ENCODE measurements at regions not wholly inside any gene's neighbourhood (a gene's known extent, or its start where the extent isn't known, plus 50 kb on each side); places are given as distances from the start of the nearest gene placed in this dataset.
"Not testable (repeated sequence)": the region's sequence is repeated elsewhere in the genome, so short reads cannot be mapped to it uniquely, and the experiment has no call there.

DNA sequence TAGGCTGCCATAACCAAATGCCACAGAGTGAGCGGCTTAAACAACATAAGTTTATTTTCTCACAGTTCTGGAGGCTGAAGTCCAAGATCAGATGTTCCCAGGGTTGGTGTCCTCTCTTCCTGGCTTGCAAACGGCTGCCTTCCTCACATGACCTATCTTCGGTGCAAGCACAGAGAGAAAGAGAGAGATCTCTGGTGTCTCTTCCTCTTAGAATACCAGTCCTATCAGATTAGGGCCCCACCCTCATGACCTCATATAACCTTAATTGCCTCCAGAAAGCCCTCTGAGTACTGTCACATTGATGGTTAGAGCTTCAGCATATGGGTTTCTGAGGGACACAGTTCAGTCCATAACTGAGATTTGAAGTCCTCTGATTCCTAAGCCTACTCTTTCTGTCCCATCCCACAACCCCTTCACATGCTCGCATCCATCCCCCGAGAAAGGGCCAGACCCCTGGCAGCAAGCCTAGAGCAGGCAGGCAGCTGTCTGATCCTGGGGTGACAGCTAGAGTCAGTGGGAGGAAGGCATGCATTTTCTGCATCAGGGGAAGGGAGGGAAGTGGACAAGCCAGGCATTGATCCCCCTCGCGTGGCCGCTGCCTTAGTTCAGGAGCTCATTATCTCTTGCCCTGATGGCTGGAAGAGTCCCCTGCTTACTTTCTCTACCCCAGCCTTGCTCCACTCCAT, 114.1 kb downstream of the FAR1 start:
- no peak for DNase-seq (ENCODE audit: low read depth in 3 of 3)

GRCh38 chr11:13784441-13784840, 116.0 kb downstream of the FAR1 start:
- no peak for DNase-seq (ENCODE audit: low read depth in 3 of 3)

DNA sequence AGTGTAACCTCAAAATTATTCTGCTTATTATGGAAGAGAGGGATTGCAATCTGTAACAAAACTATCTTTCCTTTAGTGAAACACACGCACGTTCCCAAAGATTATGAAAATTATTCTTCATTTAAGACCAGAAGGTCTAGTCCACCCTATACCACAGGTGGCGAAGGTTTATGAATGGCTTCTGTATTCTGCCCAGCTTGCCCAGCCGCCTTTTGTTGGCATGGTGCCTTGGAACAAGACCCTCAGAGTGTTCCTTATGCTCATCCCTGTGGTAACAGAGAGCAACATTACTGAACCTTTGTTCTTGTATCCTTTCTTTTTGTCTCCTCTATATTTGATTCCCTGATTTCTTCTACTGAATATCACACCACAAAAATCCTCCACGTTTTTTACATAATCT, 116.4 kb downstream of the FAR1 start:
- DNase-seq (ENCODE audit: low read depth in 3 of 3) = no peak

GRCh38 chr11:13786688-13787087, 118.2 kb downstream of the FAR1 start:
- DNase-seq (ENCODE audit: low read depth in 3 of 3) = no peak

DNA sequence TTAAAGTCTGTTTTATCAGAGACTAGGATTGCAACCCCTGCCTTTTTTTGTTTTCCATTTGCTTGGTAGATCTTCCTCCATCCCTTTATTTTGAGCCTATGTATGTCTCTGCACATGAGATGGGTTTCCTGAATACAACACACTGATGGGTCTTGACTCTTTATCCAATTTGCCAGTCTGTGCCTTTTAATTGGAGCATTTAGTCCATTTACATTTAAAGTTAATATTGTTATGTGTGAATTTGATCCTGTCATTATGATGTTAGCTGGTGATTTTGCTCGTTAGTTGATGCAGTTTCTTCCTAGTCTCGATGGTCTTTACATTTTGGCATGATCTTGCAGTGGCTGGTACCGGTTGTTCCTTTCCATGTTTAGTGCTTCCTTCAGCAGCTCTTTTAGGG, 129.1 kb downstream of the FAR1 start:
- DNase-seq (ENCODE audit: low read depth in 3 of 3) = not testable (repeated sequence)

DNA sequence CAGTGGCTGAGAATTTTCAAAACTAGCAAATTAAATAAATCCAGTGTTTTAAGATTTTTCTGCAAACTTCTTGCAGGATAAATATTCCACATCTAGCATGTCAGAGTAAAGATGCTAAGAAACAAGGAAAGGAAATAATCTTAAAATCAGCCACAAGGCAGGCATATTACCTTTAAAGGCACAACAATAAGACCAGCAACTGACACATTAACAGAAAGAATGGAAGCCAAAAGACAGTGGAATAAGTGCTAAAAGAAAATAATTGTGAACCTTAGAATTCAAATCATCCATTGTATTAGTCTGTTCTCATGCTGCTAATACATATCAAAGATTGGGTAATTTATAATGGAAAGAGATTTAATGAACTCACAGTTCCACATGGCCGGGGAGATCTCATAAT, 132.4 kb downstream of the FAR1 start:
- DNase-seq (ENCODE audit: low read depth in 3 of 3) = no peak

- DNase-seq (ENCODE audit: low read depth in 3 of 3) = no peak
Measured at GRCh38 chr11:13818325-13818724, 144.2 kb upstream of the SPON1 start.

GRCh38 chr11:13826505-13827278, 135.8 kb upstream of the SPON1 start:
- no peak for DNase-seq (ENCODE audit: low read depth in 3 of 3)

DNA sequence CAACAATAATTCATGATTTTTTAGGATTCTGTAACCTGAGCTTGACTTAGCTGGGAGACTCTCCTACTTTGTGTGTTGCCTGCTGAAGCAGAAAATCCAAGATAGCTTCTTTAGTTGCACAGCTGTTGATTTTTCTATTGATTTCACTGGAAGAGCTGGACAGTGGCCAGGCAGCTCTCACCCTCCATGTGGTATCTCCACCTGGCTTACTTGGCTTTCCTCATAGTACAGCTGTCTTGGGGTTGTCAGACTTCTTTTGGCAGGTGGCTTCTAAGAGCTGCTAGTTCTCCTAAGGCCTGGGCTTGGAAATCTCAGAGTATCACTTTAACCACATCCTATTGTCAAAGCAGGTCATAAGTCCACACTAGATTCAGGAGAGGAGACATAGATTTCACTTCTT, 130.8 kb upstream of the SPON1 start:
- no peak for DNase-seq (ENCODE audit: low read depth in 3 of 3)

DNA sequence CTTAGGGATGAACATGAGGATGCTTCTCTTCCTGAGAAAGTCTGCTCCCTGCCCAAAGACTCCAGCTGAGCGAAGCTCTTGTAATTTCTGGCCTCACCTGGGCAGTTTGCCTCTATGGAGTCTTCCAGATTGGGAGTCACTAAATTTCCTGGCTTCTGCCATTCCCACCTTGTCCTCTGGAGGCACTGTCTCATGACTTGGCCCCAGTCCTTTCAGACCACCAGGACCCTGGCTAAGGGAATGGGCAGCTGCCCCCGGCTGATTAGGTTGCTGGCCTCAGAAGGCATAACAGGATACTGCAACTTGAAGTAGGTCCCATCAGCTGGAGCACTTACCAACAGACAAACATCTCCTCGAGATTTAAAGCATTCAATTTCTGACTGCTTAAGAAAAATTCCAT, 128.1 kb upstream of the SPON1 start:
- no peak for DNase-seq (ENCODE audit: low read depth in 3 of 3)

DNA sequence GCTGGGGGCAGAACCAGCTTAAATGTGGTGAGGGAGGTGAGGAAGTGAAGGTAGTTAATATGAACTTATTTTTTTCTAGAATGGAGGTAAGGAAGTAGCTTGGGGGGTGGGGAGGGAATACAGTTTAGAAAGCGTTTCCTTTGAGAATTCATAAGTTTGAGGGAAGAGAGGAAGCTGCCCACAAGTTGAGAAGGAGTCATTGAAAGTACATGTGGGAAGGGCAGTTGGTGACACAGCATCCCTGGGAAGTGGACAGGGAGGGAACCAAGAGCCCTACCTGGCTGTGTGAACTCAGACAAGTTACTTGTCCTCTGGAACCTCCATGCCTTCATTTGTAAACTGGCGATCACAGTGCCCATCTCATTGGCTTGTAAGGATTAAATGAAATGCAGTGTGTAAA, 125.9 kb upstream of the SPON1 start:
- no peak for DNase-seq (ENCODE audit: low read depth in 3 of 3)

DNA sequence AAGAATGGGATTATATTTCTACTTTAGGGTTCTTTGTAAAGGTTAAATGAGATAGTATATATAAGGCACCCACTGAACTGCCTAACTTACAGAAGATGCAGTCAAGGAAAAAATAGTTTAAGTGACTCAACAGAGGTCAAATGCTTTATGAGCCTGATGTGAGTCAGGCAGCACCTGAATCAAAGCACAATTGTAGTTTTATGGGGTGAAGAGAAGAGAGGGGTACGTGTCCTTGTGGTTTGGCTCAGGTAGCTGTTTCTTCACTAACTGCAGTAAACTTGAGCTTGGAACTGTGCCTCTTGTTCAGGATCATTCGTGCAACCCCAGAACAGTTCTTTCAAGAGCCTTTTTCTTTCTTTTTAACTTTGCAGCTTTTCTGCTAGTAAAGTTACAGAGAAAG, 125.2 kb upstream of the SPON1 start:
- DNase-seq (ENCODE audit: low read depth in 3 of 3) = no peak

GRCh38 chr11:13841393-13841792, 121.1 kb upstream of the SPON1 start:
- no peak for DNase-seq (ENCODE audit: low read depth in 3 of 3)

DNA sequence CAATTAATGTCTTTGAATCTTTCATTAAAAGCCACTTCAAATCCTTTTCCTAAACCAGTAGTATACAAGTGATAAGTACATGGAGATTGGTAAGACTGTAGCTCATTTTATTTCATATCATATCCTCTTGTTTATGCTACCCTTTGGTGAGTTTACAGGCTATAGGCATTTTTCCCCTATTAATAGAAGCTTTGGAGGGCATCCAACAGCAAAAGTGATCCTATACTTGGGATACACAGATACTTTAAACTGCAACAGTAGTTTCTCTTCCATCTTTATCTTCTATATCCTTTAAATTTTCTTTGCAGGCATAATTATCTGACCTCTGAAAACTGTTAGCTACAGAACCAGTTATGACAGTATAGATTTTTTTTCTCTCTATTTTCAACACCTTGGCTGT, 114.5 kb upstream of the SPON1 start:
- no peak for DNase-seq (ENCODE audit: low read depth in 3 of 3)

DNA sequence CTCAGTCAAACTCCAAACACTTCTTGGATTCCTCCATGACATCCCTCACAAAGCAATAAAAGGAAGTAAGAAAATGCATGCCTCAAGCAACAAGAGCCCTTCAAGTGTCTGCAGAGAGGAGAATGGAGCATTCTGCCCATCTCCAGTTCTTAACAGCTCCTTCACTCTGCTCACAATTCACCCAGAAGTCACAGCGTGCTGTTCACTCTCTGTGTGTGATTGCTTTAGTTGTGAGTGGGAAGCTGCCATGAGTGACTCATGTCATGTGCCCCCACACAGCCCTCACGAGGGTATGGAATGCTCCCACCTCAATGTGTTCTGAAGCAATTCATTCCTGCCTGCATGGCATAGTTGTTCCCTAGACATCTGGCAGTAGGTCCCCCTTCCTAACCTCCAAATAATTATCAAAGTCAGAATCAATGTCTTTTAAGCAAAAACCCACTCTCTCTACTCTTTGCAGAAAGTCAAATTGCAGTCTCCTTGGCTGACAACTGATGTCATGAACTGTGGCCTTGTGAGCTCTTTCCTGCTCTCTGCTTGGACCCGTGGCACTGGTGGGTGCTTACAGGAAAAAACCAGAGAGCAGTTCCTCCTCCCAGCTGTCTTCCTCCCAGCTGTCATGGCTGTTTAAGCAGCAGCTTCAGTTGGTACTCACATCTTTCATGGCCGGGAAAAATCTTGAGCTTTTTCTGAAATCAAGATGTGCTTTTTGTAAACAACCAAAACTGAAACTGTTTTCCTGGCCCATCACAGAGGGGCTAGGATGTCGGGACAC, 112.1 kb upstream of the SPON1 start:
- no peak for DNase-seq (ENCODE audit: low read depth in 3 of 3)

GRCh38 chr11:13851691-13852090, 110.8 kb upstream of the SPON1 start:
- no peak for DNase-seq (ENCODE audit: low read depth in 3 of 3)

DNA sequence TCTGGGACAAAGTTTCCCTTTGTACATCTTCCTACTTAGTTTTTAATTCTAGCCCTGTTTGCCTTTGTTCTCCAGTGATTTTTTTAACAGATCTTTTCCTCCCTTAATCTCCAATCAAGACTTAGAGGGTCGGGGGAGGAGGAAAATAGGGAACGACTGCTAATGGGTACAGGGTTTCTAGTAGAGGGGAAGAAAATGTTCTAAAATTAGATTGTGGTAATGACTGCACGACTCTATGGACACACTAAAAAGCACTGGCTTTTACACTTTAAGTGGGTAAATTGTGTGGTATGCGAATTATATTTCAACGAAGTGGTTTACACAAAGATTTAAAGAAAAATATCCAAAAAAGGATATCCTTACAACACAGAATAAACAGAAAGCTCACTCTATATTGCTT, 110.0 kb upstream of the SPON1 start:
- no peak for DNase-seq (ENCODE audit: low read depth in 3 of 3)

- DNase-seq (ENCODE audit: low read depth in 3 of 3) = no peak
Measured at GRCh38 chr11:13857828-13858227, 104.7 kb upstream of the SPON1 start.

- DNase-seq (ENCODE audit: low read depth in 3 of 3) = no peak
Measured at GRCh38 chr11:13859892-13860291, 102.6 kb upstream of the SPON1 start.

DNA sequence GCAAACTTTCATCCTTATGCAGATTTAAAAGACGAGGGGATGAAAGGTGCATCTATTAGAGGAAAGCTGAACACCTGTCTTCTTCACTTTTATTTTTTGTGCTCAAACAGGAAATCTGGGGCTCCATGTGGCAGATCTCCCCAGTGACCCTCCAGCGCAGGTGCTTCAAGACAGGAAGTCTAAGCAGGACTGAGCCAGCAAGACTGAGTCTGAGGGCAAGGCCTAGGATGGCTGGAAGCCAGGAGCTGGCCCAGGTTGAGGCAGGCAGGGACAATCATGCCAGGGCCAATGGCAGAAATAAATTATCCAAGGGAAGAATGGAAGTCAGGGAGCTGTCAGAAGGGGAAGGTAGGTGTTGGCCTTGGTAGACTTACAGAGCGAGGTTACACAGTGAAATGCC, 101.1 kb upstream of the SPON1 start:
- DNase-seq (ENCODE audit: low read depth in 3 of 3) = no peak

- DNase-seq (ENCODE audit: low read depth in 3 of 3) = no peak
Measured at GRCh38 chr11:13862845-13863392, 99.6 kb upstream of the SPON1 start.

GRCh38 chr11:13868710-13869397, 93.7 kb upstream of the SPON1 start:
- peak in 1 of 3 experiments; percentile 1 for DNase-seq (ENCODE audit: low read depth in 3 of 3)

Data from stimulated activated CD4-positive, alpha-beta T cell treated with anti-CD3 and anti-CD28 coated beads, TNF-alpha, amount 100 ng/mL, for 4 hours (primary cell).